Nephron (organoid): ENCODE measurements at regions not wholly inside any gene's neighbourhood (a gene's known extent, or its start where the extent isn't known, plus 50 kb on each side); places are given as distances from the start of the nearest gene placed in this dataset.

Source experiments
- H3K27ac Mint-ChIP-seq, 3 experiments: 2 replicates each; pipeline ENCODE4 v1.8.0; 2020; ENCODE audit warnings: mixed read lengths in 3 of 3, mild to moderate bottlenecking in 2 of 3, moderate library complexity in 1 of 3
- H3K27me3 Mint-ChIP-seq: 2 replicates; pipeline ENCODE4 v1.8.0; 2021; ENCODE audit warnings: low read depth, mild to moderate bottlenecking, moderate library complexity, mixed read lengths
- H3K36me3 Mint-ChIP-seq: 2 replicates; pipeline ENCODE4 v1.8.0; 2020; ENCODE audit warnings: low read depth, mixed read lengths
- H3K4me1 Mint-ChIP-seq: 2 replicates; pipeline ENCODE4 v1.8.0; 2020; ENCODE audit warnings: mixed read lengths
- H3K4me3 Mint-ChIP-seq, 3 experiments: 2 replicates each; pipeline ENCODE4 v1.8.0; 2020; ENCODE audit warnings: mild to moderate bottlenecking in 3 of 3, mixed read lengths in 3 of 3, moderate library complexity in 2 of 3
- H3K9me3 Mint-ChIP-seq: 2 replicates; pipeline ENCODE4 v1.8.0; 2020; ENCODE audit warnings: mixed read lengths
- TF ChIP-seq, protein P1 (sequence below), 3 experiments: fragments of 200-600 bp; sonication (generic); IDR thresholded peaks; one replicate each; pipeline ENCODE4 v1.5.0; 2021; ENCODE audit warnings: antibody characterized with exemption in 3 of 3; ENCODE audit not compliant: unreplicated experiment in 3 of 3

GRCh38 chr2:19226871-19227270, 131.6 kb downstream of the OSR1 start:
- H3K4me3 Mint-ChIP-seq, result no peak overlapping the region
- H3K27me3 Mint-ChIP-seq, result no peaks in the 10 kb centered on the region
- no peaks in the 10 kb centered on the region for H3K9me3 Mint-ChIP-seq
- peaks cover 33% of the 10 kb centered on the region for H3K4me1 Mint-ChIP-seq
- TF ChIP-seq, protein P1, sequence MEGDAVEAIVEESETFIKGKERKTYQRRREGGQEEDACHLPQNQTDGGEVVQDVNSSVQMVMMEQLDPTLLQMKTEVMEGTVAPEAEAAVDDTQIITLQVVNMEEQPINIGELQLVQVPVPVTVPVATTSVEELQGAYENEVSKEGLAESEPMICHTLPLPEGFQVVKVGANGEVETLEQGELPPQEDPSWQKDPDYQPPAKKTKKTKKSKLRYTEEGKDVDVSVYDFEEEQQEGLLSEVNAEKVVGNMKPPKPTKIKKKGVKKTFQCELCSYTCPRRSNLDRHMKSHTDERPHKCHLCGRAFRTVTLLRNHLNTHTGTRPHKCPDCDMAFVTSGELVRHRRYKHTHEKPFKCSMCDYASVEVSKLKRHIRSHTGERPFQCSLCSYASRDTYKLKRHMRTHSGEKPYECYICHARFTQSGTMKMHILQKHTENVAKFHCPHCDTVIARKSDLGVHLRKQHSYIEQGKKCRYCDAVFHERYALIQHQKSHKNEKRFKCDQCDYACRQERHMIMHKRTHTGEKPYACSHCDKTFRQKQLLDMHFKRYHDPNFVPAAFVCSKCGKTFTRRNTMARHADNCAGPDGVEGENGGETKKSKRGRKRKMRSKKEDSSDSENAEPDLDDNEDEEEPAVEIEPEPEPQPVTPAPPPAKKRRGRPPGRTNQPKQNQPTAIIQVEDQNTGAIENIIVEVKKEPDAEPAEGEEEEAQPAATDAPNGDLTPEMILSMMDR (IDR thresholded peaks at IDR 0.05; ENCODE audit: unreplicated experiment in 3 of 3), result no peak
- no peaks in the 10 kb centered on the region for H3K36me3 Mint-ChIP-seq
- H3K27ac Mint-ChIP-seq, result no peak overlapping the region

GRCh38 chr2:19226386-19226785, 132.0 kb downstream of the OSR1 start:
- Mint-ChIP-seq H3K27me3 (no peaks in the 10 kb centered on the region), H3K4me1 (peaks cover 33% of the 10 kb centered on the region), H3K36me3 (no peaks in the 10 kb centered on the region), H3K4me3 (no peak overlapping the region), H3K27ac (no peak overlapping the region), H3K9me3 (no peaks in the 10 kb centered on the region)
- TF ChIP-seq, protein P1 (IDR thresholded peaks at IDR 0.05; ENCODE audit: unreplicated experiment in 3 of 3), result no peak

GRCh38 chr2:19225931-19226330, 132.5 kb downstream of the OSR1 start:
- Mint-ChIP-seq H3K27me3 (no peaks in the 10 kb centered on the region), H3K27ac (no peak overlapping the region), H3K9me3 (no peaks in the 10 kb centered on the region), H3K4me1 (peaks cover 28% of the 10 kb centered on the region), H3K36me3 (no peaks in the 10 kb centered on the region), H3K4me3 (no peak overlapping the region)
- TF ChIP-seq, protein P1 (IDR thresholded peaks at IDR 0.05; ENCODE audit: unreplicated experiment in 3 of 3), result no peak

- Mint-ChIP-seq H3K27me3 (peaks cover 4% of the 10 kb centered on the region), H3K27ac (no peak overlapping the region), H3K9me3 (no peaks in the 10 kb centered on the region), H3K4me1 (peaks cover 24% of the 10 kb centered on the region), H3K36me3 (no peaks in the 10 kb centered on the region), H3K4me3 (no peak overlapping the region)
- TF ChIP-seq, protein P1 (IDR thresholded peaks at IDR 0.05; ENCODE audit: unreplicated experiment in 3 of 3), result no peak
Measured at GRCh38 chr2:19225126-19225525, 133.3 kb downstream of the OSR1 start.

DNA sequence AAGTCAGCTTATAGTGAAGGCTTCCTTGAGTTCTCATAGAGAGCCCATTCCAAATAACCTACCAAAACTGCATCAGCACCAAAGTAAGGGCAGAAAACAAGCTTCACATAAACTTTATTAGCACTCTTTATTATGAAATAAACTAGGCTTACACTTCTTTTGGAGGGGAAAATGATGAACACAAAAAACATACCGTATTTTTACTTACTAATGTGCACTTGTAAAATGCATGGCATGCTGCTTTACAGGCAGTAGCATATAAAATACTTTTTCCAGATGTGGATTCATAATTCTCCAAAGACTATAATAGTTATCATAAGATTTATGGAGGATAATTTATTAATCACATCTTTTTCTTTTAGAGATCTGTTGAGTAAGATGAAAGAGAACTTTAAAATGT, 133.9 kb downstream of the OSR1 start:
- H3K36me3 Mint-ChIP-seq, result no peaks in the 10 kb centered on the region
- peaks cover 24% of the 10 kb centered on the region for H3K4me1 Mint-ChIP-seq
- TF ChIP-seq, protein P1 (IDR thresholded peaks at IDR 0.05; ENCODE audit: unreplicated experiment in 3 of 3), result no peak
- H3K27me3 Mint-ChIP-seq, result peaks cover 4% of the 10 kb centered on the region
- H3K9me3 Mint-ChIP-seq, result no peaks in the 10 kb centered on the region
- H3K4me3 Mint-ChIP-seq, result no peak overlapping the region
- peak overlapping the region in 1 of 3 experiments; percentile 88 for H3K27ac Mint-ChIP-seq

- H3K36me3 Mint-ChIP-seq, result no peaks in the 10 kb centered on the region
- TF ChIP-seq, protein P1 (IDR thresholded peaks at IDR 0.05; ENCODE audit: unreplicated experiment in 3 of 3), result no peak
- peak overlapping the region in 1 of 3 experiments; percentile 88 for H3K27ac Mint-ChIP-seq
- H3K9me3 Mint-ChIP-seq, result no peaks in the 10 kb centered on the region
- H3K4me3 Mint-ChIP-seq, result no peak overlapping the region
- H3K27me3 Mint-ChIP-seq, result peaks cover 4% of the 10 kb centered on the region
- peaks cover 24% of the 10 kb centered on the region for H3K4me1 Mint-ChIP-seq
Measured at GRCh38 chr2:19224011-19224410, 134.4 kb downstream of the OSR1 start.
